Smooth muscle cell (in vitro differentiated cells): ENCODE measurements at regions not wholly inside any gene's neighbourhood (a gene's known extent, or its start where the extent isn't known, plus 50 kb on each side); places are given as distances from the start of the nearest gene placed in this dataset.

Experiments
- DNase-seq: peaks from one replicate; lab custom pipeline; 2025; ENCODE audit not compliant: unreplicated experiment; lab: John Stamatoyannopoulos, UW
- H2AFZ ChIP-seq: fragments of 200-600 bp; sonication (generic); 2 replicates; pipeline ENCODE4 v1.6.0; 2016; ENCODE audit warnings: antibody characterized with exemption, low read depth, mild to moderate bottlenecking
- H3F3A ChIP-seq: fragments of 200-600 bp; sonication (generic); 2 replicates; pipeline ENCODE4 v1.6.0; 2017; ENCODE audit warnings: antibody characterized with exemption, low read depth
- H3K27ac ChIP-seq: fragments of 200-600 bp; sonication (generic); 2 replicates; pipeline ENCODE4 v1.5.1; 2016; ENCODE audit warnings: low read depth, mild to moderate bottlenecking
- H3K27me3 ChIP-seq: fragments of 200-600 bp; sonication (generic); 2 replicates; pipeline ENCODE4 v1.6.1; 2016; ENCODE audit warnings: low read depth, mild to moderate bottlenecking
- H3K36me3 ChIP-seq: fragments of 200-600 bp; sonication (generic); 2 replicates; pipeline ENCODE4 v1.5.1; 2016; ENCODE audit warnings: low read depth
- H3K4me1 ChIP-seq: fragments of 200-600 bp; sonication (generic); 2 replicates; pipeline ENCODE4 v1.5.1; 2016; ENCODE audit warnings: low read depth
- H3K4me2 ChIP-seq: fragments of 200-600 bp; sonication (generic); 2 replicates; pipeline ENCODE4 v1.6.0; 2016; ENCODE audit warnings: mild to moderate bottlenecking
- H3K4me3 ChIP-seq: fragments of 200-600 bp; sonication (generic); 2 replicates; pipeline ENCODE4 v1.5.1; 2016; ENCODE audit warnings: mild to moderate bottlenecking
- H3K79me2 ChIP-seq: fragments of 200-600 bp; sonication (generic); 2 replicates; pipeline ENCODE4 v1.6.0; 2016; ENCODE audit warnings: low read depth, mild to moderate bottlenecking
- H3K9ac ChIP-seq: fragments of 200-600 bp; sonication (generic); 2 replicates; pipeline ENCODE4 v1.6.0; 2016; ENCODE audit warnings: low read depth
- H3K9me3 ChIP-seq: fragments of 200-600 bp; sonication (generic); replicated peaks from 2 replicates; pipeline ENCODE4 v1.5.1; 2016; ENCODE audit warnings: low read depth
- H4K20me1 ChIP-seq: fragments of 200-600 bp; sonication (generic); 2 replicates; pipeline ENCODE4 v1.6.0; 2016; ENCODE audit warnings: low read depth
- WGBS: methylation state at CpG from one replicate; pipeline ENCODE4 v1.1.7; 2016; ENCODE audit warnings: low lambda C conversion rate; 5-methylcytosine and 5-hydroxymethylcytosine counted together
- TF ChIP-seq, protein P1 (sequence below): fragments of 200-600 bp; sonication (generic); IDR thresholded peaks from 2 replicates; pipeline ENCODE4 v1.5.1; 2017; ENCODE audit warnings: borderline replicate concordance, mild to moderate bottlenecking, antibody characterized with exemption; ENCODE audit not compliant: insufficient read depth, poor library complexity, severe bottlenecking

DNA sequence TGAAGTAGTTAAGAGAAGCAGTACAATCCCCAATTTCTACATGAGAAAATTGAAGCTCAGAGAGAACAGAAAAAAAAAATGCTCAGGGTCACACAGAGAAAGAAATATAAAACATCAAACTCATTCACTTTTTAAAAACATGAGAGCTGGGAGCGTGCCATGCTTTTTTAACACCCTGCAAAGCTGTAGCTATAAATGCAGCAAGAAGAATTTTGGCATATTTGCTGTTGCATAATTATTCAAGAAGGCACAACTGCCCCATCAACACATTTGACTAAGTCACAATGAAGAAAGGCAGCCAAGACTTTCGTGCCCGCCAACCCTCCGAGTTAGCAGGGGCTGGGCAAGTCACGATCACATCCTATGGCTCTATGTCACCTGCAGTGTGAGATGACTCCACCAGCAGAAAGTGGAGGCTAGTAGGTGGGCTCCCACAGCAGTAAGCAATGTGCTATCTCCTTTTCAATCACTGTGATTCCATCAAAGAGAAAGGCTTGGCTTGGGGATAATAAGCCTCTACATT lies 214.8 kb downstream of the DHX15 start:
- H2AFZ ChIP-seq: no peak overlapping the region
- no peaks in the 10 kb centered on the region for H3K9me3 ChIP-seq
- TF ChIP-seq, protein P1, sequence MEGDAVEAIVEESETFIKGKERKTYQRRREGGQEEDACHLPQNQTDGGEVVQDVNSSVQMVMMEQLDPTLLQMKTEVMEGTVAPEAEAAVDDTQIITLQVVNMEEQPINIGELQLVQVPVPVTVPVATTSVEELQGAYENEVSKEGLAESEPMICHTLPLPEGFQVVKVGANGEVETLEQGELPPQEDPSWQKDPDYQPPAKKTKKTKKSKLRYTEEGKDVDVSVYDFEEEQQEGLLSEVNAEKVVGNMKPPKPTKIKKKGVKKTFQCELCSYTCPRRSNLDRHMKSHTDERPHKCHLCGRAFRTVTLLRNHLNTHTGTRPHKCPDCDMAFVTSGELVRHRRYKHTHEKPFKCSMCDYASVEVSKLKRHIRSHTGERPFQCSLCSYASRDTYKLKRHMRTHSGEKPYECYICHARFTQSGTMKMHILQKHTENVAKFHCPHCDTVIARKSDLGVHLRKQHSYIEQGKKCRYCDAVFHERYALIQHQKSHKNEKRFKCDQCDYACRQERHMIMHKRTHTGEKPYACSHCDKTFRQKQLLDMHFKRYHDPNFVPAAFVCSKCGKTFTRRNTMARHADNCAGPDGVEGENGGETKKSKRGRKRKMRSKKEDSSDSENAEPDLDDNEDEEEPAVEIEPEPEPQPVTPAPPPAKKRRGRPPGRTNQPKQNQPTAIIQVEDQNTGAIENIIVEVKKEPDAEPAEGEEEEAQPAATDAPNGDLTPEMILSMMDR: no peak
- DNase-seq: no peak
- no peaks in the 10 kb centered on the region for H3K79me2 ChIP-seq
- no peak overlapping the region for H3K4me2 ChIP-seq
- no peak overlapping the region for H3K27ac ChIP-seq
- H3K36me3 ChIP-seq: no peaks in the 10 kb centered on the region
- H3F3A ChIP-seq: no peaks in the 10 kb centered on the region
- 91% methylated on average over 5 of the region's 5 CpGs for WGBS
- no peaks in the 10 kb centered on the region for H4K20me1 ChIP-seq
- H3K27me3 ChIP-seq: no peaks in the 10 kb centered on the region
- H3K9ac ChIP-seq: no peak overlapping the region
- H3K4me1 ChIP-seq: no peaks in the 10 kb centered on the region
- no peak overlapping the region for H3K4me3 ChIP-seq

DNA sequence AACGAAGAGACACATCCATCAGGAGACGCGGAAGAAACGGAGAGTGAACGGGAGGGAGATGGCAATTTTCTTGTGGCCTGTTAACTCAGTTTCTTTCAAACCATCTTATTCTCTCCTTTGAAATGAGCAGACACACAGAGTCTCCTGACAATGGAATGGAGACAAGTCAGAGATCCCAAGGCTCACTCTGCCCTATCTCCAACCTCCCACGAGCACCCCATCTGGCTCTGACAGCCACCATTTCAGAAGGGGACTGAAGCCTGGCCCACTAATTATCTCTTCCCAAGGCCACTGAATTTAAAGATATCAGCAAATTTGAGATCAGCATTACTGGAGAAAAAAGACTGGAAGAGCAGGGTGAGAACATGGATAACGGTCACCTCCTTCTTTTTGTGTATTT lies 215.6 kb downstream of the DHX15 start:
- Histone ChIP-seq H3K9ac (no peak overlapping the region), H3F3A (no peaks in the 10 kb centered on the region), H4K20me1 (no peaks in the 10 kb centered on the region), H3K27me3 (no peaks in the 10 kb centered on the region), H3K4me2 (no peak overlapping the region), H3K36me3 (no peaks in the 10 kb centered on the region), H3K9me3 (no peaks in the 10 kb centered on the region), H2AFZ (no peak overlapping the region), H3K27ac (no peak overlapping the region), H3K4me1 (no peaks in the 10 kb centered on the region), H3K4me3 (no peak overlapping the region), H3K79me2 (no peaks in the 10 kb centered on the region)
- DNase-seq: no peak
- TF ChIP-seq, protein P1: no peak
- WGBS: 97% methylated on average over 7 of the region's 7 CpGs

DNA sequence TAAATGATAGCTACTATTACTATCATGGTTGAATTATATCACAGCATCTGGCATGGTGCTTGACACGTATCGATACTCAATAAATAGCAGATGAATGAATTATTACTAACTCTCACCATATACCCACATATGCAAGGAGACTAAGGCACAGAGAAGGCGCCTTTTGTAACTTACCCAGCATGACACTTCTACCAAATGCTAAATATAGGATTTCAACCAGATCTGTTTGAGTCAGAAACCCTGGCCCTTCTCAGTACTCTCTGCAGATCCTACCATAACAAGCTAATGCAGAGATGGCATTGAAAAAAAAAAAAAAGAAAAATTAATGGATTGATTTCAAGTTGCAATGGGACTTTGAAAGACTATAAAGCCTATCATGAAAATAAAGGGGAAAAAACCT lies 219.5 kb downstream of the DHX15 start:
- DNase-seq: no peak
- H2AFZ ChIP-seq: no peak overlapping the region
- H3K36me3 ChIP-seq: no peaks in the 10 kb centered on the region
- H3F3A ChIP-seq: no peaks in the 10 kb centered on the region
- 95% methylated on average over 3 of the region's 3 CpGs for WGBS
- H3K27ac ChIP-seq: no peak overlapping the region
- H3K4me3 ChIP-seq: no peak overlapping the region
- H3K4me1 ChIP-seq: no peaks in the 10 kb centered on the region
- H4K20me1 ChIP-seq: no peaks in the 10 kb centered on the region
- H3K27me3 ChIP-seq: no peaks in the 10 kb centered on the region
- no peaks in the 10 kb centered on the region for H3K9me3 ChIP-seq
- no peak overlapping the region for H3K9ac ChIP-seq
- H3K4me2 ChIP-seq: no peak overlapping the region
- TF ChIP-seq, protein P1: no peak
- H3K79me2 ChIP-seq: no peaks in the 10 kb centered on the region

DNA sequence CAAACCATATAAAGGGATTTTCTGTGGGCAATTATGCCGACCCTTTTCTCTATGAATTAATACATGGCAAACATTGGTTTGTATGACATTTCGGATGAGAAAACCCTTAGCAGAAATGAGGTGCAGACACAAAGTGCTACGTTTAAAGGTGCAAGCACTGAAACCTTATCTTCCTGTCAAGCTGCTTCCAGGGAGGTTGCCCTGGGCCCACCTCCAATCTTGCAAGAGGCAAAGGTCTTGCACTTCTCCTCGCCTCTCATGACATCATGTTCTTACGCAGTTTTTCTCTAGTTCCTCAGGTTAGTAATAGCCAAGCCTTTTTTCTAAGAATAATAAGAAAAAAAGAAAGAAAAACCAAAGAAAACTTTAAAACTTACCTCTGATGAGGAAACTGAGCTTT lies 220.1 kb downstream of the DHX15 start:
- Histone ChIP-seq H4K20me1 (no peaks in the 10 kb centered on the region), H3K4me2 (no peak overlapping the region), H3K4me1 (no peaks in the 10 kb centered on the region), H3K36me3 (no peaks in the 10 kb centered on the region), H3K9me3 (no peaks in the 10 kb centered on the region), H3K9ac (no peak overlapping the region), H3K27me3 (no peaks in the 10 kb centered on the region), H2AFZ (no peak overlapping the region), H3K4me3 (no peak overlapping the region), H3K79me2 (no peaks in the 10 kb centered on the region), H3F3A (no peaks in the 10 kb centered on the region), H3K27ac (no peak overlapping the region)
- TF ChIP-seq, protein P1: no peak
- WGBS: 89% methylated on average over 5 of the region's 5 CpGs
- DNase-seq: no peak
